Ishikawa (cell line): ENCODE measurements at regions not wholly inside any gene's neighbourhood (a gene's known extent, or its start where the extent isn't known, plus 50 kb on each side); places are given as distances from the start of the nearest gene placed in this dataset.
A peak's percentile ranks its signal among the peaks of the same experiment; 100 is the strongest.

Experiments used
- CEBPB ChIP-seq: IDR thresholded peaks from 2 replicates; pipeline ENCODE4 v1.6.1; 2012
- CREB1 ChIP-seq: IDR thresholded peaks from 2 replicates; pipeline ENCODE4 v1.6.1; 2012; ENCODE audit warnings: low read depth
- EGR1 ChIP-seq: IDR thresholded peaks from 2 replicates; pipeline ENCODE4 v1.6.1; 2012
- EP300 ChIP-seq: IDR thresholded peaks from 2 replicates; pipeline ENCODE4 v1.6.1; 2012; ENCODE audit warnings: borderline replicate concordance
- FOXM1 ChIP-seq: IDR thresholded peaks from 2 replicates; pipeline ENCODE4 v1.6.1; 2012; ENCODE audit warnings: low read depth, borderline replicate concordance
- NFIC ChIP-seq: IDR thresholded peaks from 2 replicates; pipeline ENCODE4 v1.6.1; 2012
- RAD21 ChIP-seq: IDR thresholded peaks from 2 replicates; pipeline ENCODE4 v1.6.1; 2012; ENCODE audit warnings: low read depth
- REST ChIP-seq: IDR thresholded peaks from 2 replicates; pipeline ENCODE4 v1.6.1; 2012; ENCODE audit warnings: low read depth, mild to moderate bottlenecking
- TAF1 ChIP-seq: IDR thresholded peaks from 2 replicates; pipeline ENCODE4 v1.6.1; 2012; ENCODE audit warnings: low read depth, mild to moderate bottlenecking
- TCF12 ChIP-seq: IDR thresholded peaks from 2 replicates; pipeline ENCODE4 v1.6.1; 2012; ENCODE audit warnings: low read depth
- TEAD4 ChIP-seq: IDR thresholded peaks from 2 replicates; pipeline ENCODE4 v1.6.1; 2012
- USF1 ChIP-seq: IDR thresholded peaks from 2 replicates; pipeline ENCODE4 v1.6.1; 2012
- YY1 ChIP-seq: IDR thresholded peaks from 2 replicates; pipeline ENCODE4 v1.6.1; 2012; ENCODE audit warnings: low read depth
- ZBTB7A ChIP-seq: IDR thresholded peaks from 2 replicates; pipeline ENCODE4 v1.6.1; 2012; ENCODE audit warnings: low read depth
- TF ChIP-seq, protein P1 (sequence below): IDR thresholded peaks from 2 replicates; pipeline ENCODE4 v1.6.1; 2012

GRCh38 chr13:89673789-89674311 lies 1673.6 kb upstream of the MIR17HG start:
- no peak for TF ChIP-seq YY1
- TF ChIP-seq ZBTB7A, result no peak
- TF ChIP-seq, protein P1, sequence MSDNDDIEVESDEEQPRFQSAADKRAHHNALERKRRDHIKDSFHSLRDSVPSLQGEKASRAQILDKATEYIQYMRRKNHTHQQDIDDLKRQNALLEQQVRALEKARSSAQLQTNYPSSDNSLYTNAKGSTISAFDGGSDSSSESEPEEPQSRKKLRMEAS, result 0 out of 2 replicates have a peak, but pooled peaks have one; percentile 16
- TF ChIP-seq EGR1, result no peak
- TF ChIP-seq REST, result peak; percentile 24; the same call in 1 of the 2 replicates
- no peak for TF ChIP-seq USF1
- TF ChIP-seq TAF1, result no peak
- TF ChIP-seq EP300, result peak; percentile 71
- no peak for TF ChIP-seq RAD21
- TF ChIP-seq TCF12, result peak; percentile 51; the same call in 1 of the 2 replicates
- no peak for TF ChIP-seq CEBPB
- no peak for TF ChIP-seq CREB1
- TF ChIP-seq TEAD4, result peak; percentile 6; the same call in 1 of the 2 replicates
- peak; percentile 80 for TF ChIP-seq FOXM1
- peak; percentile 93 for TF ChIP-seq NFIC

- TF ChIP-seq CEBPB, result no peak
- no peak for TF ChIP-seq RAD21
- no peak for TF ChIP-seq TCF12
- TF ChIP-seq ZBTB7A, result no peak
Measured at GRCh38 chr13:89678466-89679121, 1668.9 kb upstream of the MIR17HG start.

DNA sequence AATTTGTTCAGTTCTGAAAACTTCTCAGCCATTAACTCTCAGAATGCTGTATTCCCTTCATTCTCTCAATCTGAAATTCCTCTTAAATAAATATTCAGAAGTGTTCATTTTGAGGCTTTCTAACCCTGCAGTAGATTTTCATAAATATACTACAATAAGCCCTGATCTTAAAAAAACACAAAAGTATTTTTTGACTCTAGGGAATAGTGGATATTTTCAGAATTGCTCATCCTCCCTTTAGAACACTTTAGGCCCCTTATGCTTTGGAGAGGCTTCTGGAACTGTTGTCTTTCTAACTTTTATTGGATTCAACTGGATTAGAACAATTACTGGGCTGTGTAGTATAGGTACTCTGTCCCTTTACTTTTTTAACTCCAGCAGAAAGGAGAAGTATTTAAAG lies 1662.6 kb upstream of the MIR17HG start:
- TF ChIP-seq RAD21, result no peak
- TF ChIP-seq REST, result no peak
- TF ChIP-seq EP300, result no peak
- no peak for TF ChIP-seq YY1
- no peak for TF ChIP-seq USF1
- no peak for TF ChIP-seq ZBTB7A
- TF ChIP-seq TAF1, result no peak

DNA sequence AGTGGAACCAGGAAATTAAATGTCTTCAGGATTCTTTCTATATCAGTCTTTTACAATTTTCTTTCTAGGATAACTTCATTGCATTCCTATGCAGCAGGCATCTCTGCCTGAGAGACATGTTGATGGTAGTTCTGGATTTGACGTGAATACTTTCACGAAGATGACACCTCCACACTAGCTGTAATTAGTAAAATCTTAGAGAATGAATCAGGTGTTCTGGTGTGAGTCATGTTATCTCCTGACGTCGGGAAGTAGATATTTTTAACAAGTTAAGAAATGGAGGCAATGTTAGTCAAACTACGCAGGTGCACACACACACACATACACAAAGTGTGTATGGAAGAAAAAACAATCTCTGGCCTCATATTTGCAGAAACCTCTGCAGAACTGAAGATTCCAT lies 1661.3 kb upstream of the MIR17HG start:
- TF ChIP-seq, protein P1, result no peak

DNA sequence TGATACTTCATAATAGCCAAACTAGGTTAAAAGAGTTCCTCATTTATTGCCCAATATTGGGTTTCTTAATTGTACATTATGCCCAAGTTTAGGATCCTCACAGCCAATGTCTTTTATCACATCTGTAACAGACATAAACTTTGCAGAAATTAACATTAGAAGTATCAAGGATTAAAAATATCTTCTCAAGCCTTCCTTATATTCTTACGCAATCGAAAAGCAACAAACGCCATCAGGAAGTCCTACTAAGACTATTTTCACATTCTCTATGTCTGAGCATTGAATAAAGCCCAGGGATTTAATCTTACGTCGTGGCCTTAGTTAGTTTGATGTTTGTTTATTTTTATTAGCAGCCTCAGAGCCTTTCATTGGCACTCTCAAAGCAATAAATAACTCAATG lies 1660.4 kb upstream of the MIR17HG start:
- TF ChIP-seq USF1 (no peak), CEBPB (peak; percentile 47; the same call in 1 of the 2 replicates), NFIC (no peak)

- TF ChIP-seq ZBTB7A (no peak), EGR1 (no peak), TEAD4 (no peak), REST (no peak)
Measured at GRCh38 chr13:89688918-89689317, 1658.6 kb upstream of the MIR17HG start.
